ENCODE measurements at regions not wholly inside any gene's neighbourhood (a gene's known extent, or its start where the extent isn't known, plus 50 kb on each side); places are given as distances from the start of the nearest gene placed in this dataset.

DNA sequence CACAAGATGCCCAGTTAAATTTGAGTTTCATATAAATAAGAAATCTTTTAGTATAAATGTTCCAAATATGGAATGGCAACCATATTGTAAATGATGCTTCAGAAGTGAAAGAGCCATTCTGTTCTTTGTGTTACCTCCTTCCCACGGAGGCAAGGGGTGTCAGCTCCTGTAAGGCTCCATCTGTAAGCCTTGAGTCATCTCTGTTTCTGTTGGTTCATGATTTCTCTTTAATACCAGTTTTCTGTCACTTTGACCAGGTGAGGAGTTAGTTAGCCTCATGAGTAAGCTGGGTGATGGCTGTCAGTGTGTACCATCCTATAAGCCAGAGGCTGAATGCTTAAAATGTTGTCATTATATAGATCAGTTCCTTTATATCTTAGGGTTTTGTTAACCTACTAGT is 61.9 kb downstream of the TMEM30B start:
- Histone ChIP-seq H3K27me3 (ENCODE audit: insufficient read depth, low read length, poor library complexity) (no peaks in the 10 kb centered on the region), H3K79me2 (ENCODE audit: control insufficient read depth, insufficient read depth, low read length) (no peaks in the 10 kb centered on the region), H3K4me1 (ENCODE audit: control insufficient read depth, low read depth, low read length) (no peaks in the 10 kb centered on the region), H2BK120ac (ENCODE audit: low read depth, low read length) (no peak overlapping the region), H3K56ac (ENCODE audit: low read length) (no peak overlapping the region), H3K18ac (ENCODE audit: low read length) (no peak overlapping the region), H3K36me3 (ENCODE audit: control insufficient read depth, insufficient read depth, low read length) (no peaks in the 10 kb centered on the region), H4K8ac (ENCODE audit: low read depth, low read length) (no peak overlapping the region), H2BK5ac (ENCODE audit: low read length) (no peak overlapping the region), H2AK5ac (ENCODE audit: low read length) (no peak overlapping the region), H3K27ac (ENCODE audit: low read depth, low read length) (no peak overlapping the region), H3K79me1 (ENCODE audit: low read length) (no peaks in the 10 kb centered on the region), H3K23ac (ENCODE audit: low read length) (no peak overlapping the region), H3K4me2 (ENCODE audit: low read length) (no peak overlapping the region), H3K4ac (ENCODE audit: low read depth, low read length) (no peak overlapping the region), H3K9ac (ENCODE audit: low read length) (no peak overlapping the region), H2BK15ac (replicated peaks; ENCODE audit: low read depth) (no peak overlapping the region), H4K5ac (ENCODE audit: low read length) (no peak overlapping the region), H3K4me3 (ENCODE audit: low read length) (no peak overlapping the region)
- WGBS (ENCODE audit: extremely low coverage, insufficient coverage, low lambda C conversion rate) = no CpG with 5 or more reads among the region's 1 CpG
- DNase-seq = no peak

DNA sequence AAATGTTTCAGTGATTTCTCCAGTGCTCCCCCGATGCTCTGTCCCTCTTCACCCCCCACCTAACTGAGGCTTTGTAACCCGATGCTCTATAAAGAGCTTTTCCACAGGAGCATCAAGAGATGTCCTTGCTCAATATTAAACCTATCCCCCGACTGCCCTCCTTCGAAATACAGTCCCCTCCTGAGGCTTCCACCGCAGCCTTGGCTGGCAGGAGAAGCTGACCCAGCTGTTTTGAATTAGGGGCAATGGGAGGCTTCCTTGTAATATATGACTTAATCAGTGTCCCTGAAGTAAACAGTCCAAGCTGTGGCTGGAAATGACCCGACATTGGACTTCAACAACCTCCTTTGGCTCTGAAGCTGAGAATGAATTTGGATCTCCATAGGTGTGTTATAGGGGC is 62.4 kb downstream of the TMEM30B start:
- no peaks in the 10 kb centered on the region for H3K79me1 ChIP-seq (ENCODE audit: low read length)

DNA sequence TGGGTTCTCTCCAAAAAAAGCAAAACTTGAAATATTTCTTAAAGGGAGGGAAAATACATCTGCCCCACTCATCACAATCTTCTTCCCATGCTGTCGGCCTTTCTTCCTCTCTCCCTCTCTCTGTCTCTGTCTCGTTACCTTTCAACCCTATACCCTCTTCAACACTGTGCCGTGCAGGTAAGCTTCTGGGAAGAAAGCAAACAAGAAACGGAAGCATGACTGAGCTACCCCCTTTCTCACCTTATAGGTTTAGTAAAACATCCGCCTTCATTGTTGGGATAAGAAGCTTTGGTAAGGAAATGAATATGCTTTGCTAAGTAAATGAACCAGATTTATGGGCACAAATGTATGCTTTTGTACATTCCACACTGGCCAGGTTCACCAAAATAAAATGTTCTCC is 63.0 kb downstream of the TMEM30B start:
- Histone ChIP-seq H2BK120ac (ENCODE audit: low read depth, low read length) (no peak overlapping the region), H2AK5ac (ENCODE audit: low read length) (no peak overlapping the region), H4K5ac (ENCODE audit: low read length) (no peak overlapping the region), H3K27ac (ENCODE audit: low read depth, low read length) (no peak overlapping the region), H3K23ac (ENCODE audit: low read length) (no peak overlapping the region), H3K4ac (ENCODE audit: low read depth, low read length) (no peak overlapping the region), H3K79me1 (ENCODE audit: low read length) (no peaks in the 10 kb centered on the region), H2BK5ac (ENCODE audit: low read length) (no peak overlapping the region), H3K18ac (ENCODE audit: low read length) (peak overlapping the region; percentile 29), H3K56ac (ENCODE audit: low read length) (no peak overlapping the region), H3K36me3 (ENCODE audit: control insufficient read depth, insufficient read depth, low read length) (no peaks in the 10 kb centered on the region), H3K4me3 (ENCODE audit: low read length) (no peak overlapping the region), H3K9ac (ENCODE audit: low read length) (no peak overlapping the region), H2BK15ac (replicated peaks; ENCODE audit: low read depth) (no peak overlapping the region), H3K27me3 (ENCODE audit: insufficient read depth, low read length, poor library complexity) (no peaks in the 10 kb centered on the region), H3K4me1 (ENCODE audit: control insufficient read depth, low read depth, low read length) (peaks cover 1% of the 10 kb centered on the region), H4K8ac (ENCODE audit: low read depth, low read length) (no peak overlapping the region), H3K4me2 (ENCODE audit: low read length) (no peak overlapping the region), H3K79me2 (ENCODE audit: control insufficient read depth, insufficient read depth, low read length) (no peaks in the 10 kb centered on the region)
- no CpG with 5 or more reads among the region's 5 CpGs for WGBS (ENCODE audit: extremely low coverage, insufficient coverage, low lambda C conversion rate)
- DNase-seq = no peak

More for the DNA sequence above, 62.4 kb downstream of the TMEM30B start:
- Histone ChIP-seq H3K79me2 (ENCODE audit: control insufficient read depth, insufficient read depth, low read length) (no peaks in the 10 kb centered on the region), H3K56ac (ENCODE audit: low read length) (no peak overlapping the region), H2BK120ac (ENCODE audit: low read depth, low read length) (no peak overlapping the region), H3K18ac (ENCODE audit: low read length) (no peak overlapping the region), H2BK5ac (ENCODE audit: low read length) (no peak overlapping the region), H3K36me3 (ENCODE audit: control insufficient read depth, insufficient read depth, low read length) (no peaks in the 10 kb centered on the region), H4K5ac (ENCODE audit: low read length) (no peak overlapping the region), H3K23ac (ENCODE audit: low read length) (no peak overlapping the region), H2AK5ac (ENCODE audit: low read length) (no peak overlapping the region), H3K27me3 (ENCODE audit: insufficient read depth, low read length, poor library complexity) (no peaks in the 10 kb centered on the region), H3K27ac (ENCODE audit: low read depth, low read length) (no peak overlapping the region), H4K8ac (ENCODE audit: low read depth, low read length) (no peak overlapping the region), H3K4me2 (ENCODE audit: low read length) (no peak overlapping the region), H3K9ac (ENCODE audit: low read length) (no peak overlapping the region), H3K4me3 (ENCODE audit: low read length) (no peak overlapping the region), H3K4ac (ENCODE audit: low read depth, low read length) (no peak overlapping the region), H2BK15ac (replicated peaks; ENCODE audit: low read depth) (no peak overlapping the region), H3K4me1 (ENCODE audit: control insufficient read depth, low read depth, low read length) (no peaks in the 10 kb centered on the region)
- WGBS (ENCODE audit: extremely low coverage, insufficient coverage, low lambda C conversion rate) = no CpG with 5 or more reads among the region's 6 CpGs
- no peak for DNase-seq

DNA sequence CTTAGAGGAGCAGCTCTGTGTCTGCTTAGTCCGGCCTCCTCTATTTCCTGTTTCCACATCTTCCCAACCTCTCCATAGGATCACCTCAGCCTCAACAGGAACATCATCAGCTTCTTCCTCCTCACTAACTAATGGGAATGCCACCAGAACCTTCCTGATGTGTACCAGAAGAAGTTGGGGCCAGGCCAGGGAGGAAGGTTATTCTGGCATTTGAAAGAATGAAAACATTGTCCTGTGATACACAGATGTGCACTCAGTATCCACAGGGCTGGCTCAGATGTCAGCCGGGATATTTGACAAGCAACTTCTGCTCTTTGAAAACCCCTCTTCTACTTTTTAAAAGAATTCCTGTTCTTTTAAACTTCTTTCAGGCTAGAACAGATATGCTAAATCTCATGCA is 63.6 kb downstream of the TMEM30B start:
- Histone ChIP-seq H3K4me1 (ENCODE audit: control insufficient read depth, low read depth, low read length) (peaks cover 2% of the 10 kb centered on the region), H3K4me2 (ENCODE audit: low read length) (no peak overlapping the region), H3K56ac (ENCODE audit: low read length) (no peak overlapping the region), H3K79me1 (ENCODE audit: low read length) (no peaks in the 10 kb centered on the region), H3K18ac (ENCODE audit: low read length) (no peak overlapping the region), H2AK5ac (ENCODE audit: low read length) (no peak overlapping the region), H2BK5ac (ENCODE audit: low read length) (no peak overlapping the region), H4K5ac (ENCODE audit: low read length) (no peak overlapping the region), H3K27me3 (ENCODE audit: insufficient read depth, low read length, poor library complexity) (no peaks in the 10 kb centered on the region), H3K23ac (ENCODE audit: low read length) (no peak overlapping the region), H3K9ac (ENCODE audit: low read length) (no peak overlapping the region), H4K8ac (ENCODE audit: low read depth, low read length) (no peak overlapping the region), H3K4ac (ENCODE audit: low read depth, low read length) (no peak overlapping the region), H3K27ac (ENCODE audit: low read depth, low read length) (no peak overlapping the region), H2BK120ac (ENCODE audit: low read depth, low read length) (no peak overlapping the region), H2BK15ac (replicated peaks; ENCODE audit: low read depth) (no peak overlapping the region), H3K4me3 (ENCODE audit: low read length) (no peak overlapping the region), H3K79me2 (ENCODE audit: control insufficient read depth, insufficient read depth, low read length) (no peaks in the 10 kb centered on the region), H3K36me3 (ENCODE audit: control insufficient read depth, insufficient read depth, low read length) (no peaks in the 10 kb centered on the region)
- no peak for DNase-seq
- WGBS (ENCODE audit: extremely low coverage, insufficient coverage, low lambda C conversion rate) = no CpG with 5 or more reads among the region's 2 CpGs

DNA sequence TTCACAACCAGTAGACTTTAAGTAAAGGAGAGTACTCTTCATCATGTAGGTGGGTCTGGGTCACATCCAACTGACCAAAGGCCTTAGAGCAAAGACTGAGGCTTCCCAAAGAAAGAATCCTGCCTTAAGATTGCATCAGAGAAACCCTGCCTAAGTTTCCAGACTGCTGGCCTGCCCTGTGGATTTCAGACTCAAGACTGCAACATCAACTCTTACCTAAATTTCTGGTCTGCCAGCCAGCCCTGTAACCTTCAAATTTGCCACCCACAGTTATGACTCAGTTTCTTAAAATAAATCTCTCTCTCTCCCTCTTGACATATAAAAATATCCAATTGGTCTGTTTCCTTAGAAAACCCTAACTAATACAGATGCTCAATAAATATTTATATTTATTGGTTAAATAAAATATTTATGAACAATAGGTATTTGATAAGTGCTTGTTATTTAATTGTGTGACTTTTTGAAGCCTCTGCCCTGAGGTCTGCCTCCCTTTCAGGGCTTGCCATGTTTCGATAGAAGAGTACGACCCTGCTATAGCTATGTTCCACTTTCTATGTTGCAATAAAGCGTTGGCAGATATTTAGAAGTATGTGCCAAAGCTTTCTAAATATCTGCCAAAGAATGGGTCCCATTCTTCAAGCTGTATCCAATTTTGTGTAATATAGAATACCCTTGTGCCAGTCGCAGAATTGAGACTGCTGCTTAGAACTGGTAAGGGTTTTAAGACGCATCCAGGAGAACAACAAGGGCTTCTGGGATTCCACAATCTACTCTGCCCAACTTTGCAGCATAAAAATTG is 65.7 kb downstream of the TMEM30B start:
- Histone ChIP-seq H2BK5ac (ENCODE audit: low read length) (no peak overlapping the region), H2BK120ac (ENCODE audit: low read depth, low read length) (no peak overlapping the region), H3K36me3 (ENCODE audit: control insufficient read depth, insufficient read depth, low read length) (no peaks in the 10 kb centered on the region), H3K56ac (ENCODE audit: low read length) (no peak overlapping the region), H2AK5ac (ENCODE audit: low read length) (no peak overlapping the region), H3K27me3 (ENCODE audit: insufficient read depth, low read length, poor library complexity) (no peaks in the 10 kb centered on the region), H3K79me1 (ENCODE audit: low read length) (no peaks in the 10 kb centered on the region), H3K23ac (ENCODE audit: low read length) (no peak overlapping the region), H3K27ac (ENCODE audit: low read depth, low read length) (no peak overlapping the region), H3K9ac (ENCODE audit: low read length) (no peak overlapping the region), H4K8ac (ENCODE audit: low read depth, low read length) (no peak overlapping the region), H3K4ac (ENCODE audit: low read depth, low read length) (no peak overlapping the region), H2BK15ac (replicated peaks; ENCODE audit: low read depth) (no peak overlapping the region), H3K4me2 (ENCODE audit: low read length) (no peak overlapping the region), H4K5ac (ENCODE audit: low read length) (no peak overlapping the region), H3K4me1 (ENCODE audit: control insufficient read depth, low read depth, low read length) (peaks cover 2% of the 10 kb centered on the region), H3K18ac (ENCODE audit: low read length) (no peak overlapping the region), H3K4me3 (ENCODE audit: low read length) (no peak overlapping the region), H3K79me2 (ENCODE audit: control insufficient read depth, insufficient read depth, low read length) (no peaks in the 10 kb centered on the region)
- no peak for DNase-seq
- WGBS (ENCODE audit: extremely low coverage, insufficient coverage, low lambda C conversion rate) = no CpG with 5 or more reads among the region's 5 CpGs

DNA sequence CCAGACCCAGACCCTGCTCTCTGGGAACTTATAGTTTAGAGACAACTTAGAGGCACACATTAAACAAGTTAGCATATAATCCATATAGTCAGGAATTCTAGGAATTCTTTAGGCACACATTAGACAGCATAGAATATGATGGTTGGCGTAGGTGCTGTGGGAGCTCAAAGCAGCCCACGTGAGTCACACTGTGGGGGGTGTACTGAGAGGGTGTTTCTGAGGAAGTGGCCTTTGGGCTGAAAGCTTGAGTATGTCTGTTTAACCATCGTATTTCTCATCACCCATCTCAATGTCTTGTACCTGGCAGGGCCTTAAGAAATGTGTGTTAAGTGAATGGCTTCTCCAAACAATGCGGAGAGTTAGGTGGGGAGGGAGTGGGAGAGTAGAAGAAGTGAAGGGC is 67.2 kb downstream of the TMEM30B start:
- WGBS (ENCODE audit: extremely low coverage, insufficient coverage, low lambda C conversion rate) = no CpG with 5 or more reads among the region's 4 CpGs
- Histone ChIP-seq H3K4ac (ENCODE audit: low read depth, low read length) (no peak overlapping the region), H3K4me3 (ENCODE audit: low read length) (no peak overlapping the region), H3K79me2 (ENCODE audit: control insufficient read depth, insufficient read depth, low read length) (no peaks in the 10 kb centered on the region), H3K56ac (ENCODE audit: low read length) (no peak overlapping the region), H2BK5ac (ENCODE audit: low read length) (no peak overlapping the region), H3K36me3 (ENCODE audit: control insufficient read depth, insufficient read depth, low read length) (no peaks in the 10 kb centered on the region), H3K79me1 (ENCODE audit: low read length) (no peaks in the 10 kb centered on the region), H2AK5ac (ENCODE audit: low read length) (no peak overlapping the region), H3K27ac (ENCODE audit: low read depth, low read length) (no peak overlapping the region), H3K18ac (ENCODE audit: low read length) (no peak overlapping the region), H4K8ac (ENCODE audit: low read depth, low read length) (no peak overlapping the region), H3K23ac (ENCODE audit: low read length) (no peak overlapping the region), H3K4me2 (ENCODE audit: low read length) (no peak overlapping the region), H3K9ac (ENCODE audit: low read length) (no peak overlapping the region), H2BK120ac (ENCODE audit: low read depth, low read length) (no peak overlapping the region), H3K4me1 (ENCODE audit: control insufficient read depth, low read depth, low read length) (peaks cover 2% of the 10 kb centered on the region), H4K5ac (ENCODE audit: low read length) (no peak overlapping the region), H2BK15ac (replicated peaks; ENCODE audit: low read depth) (no peak overlapping the region), H3K27me3 (ENCODE audit: insufficient read depth, low read length, poor library complexity) (no peaks in the 10 kb centered on the region)
- no peak for DNase-seq
